HepG2 (cell line): ENCODE measurements at regions not wholly inside any gene's neighbourhood (a gene's known extent, or its start where the extent isn't known, plus 50 kb on each side); places are given as distances from the start of the nearest gene placed in this dataset.

Experiments used
- CSRNP1 ChIP-seq: sonication (generic); formaldehyde crosslinking; IDR thresholded peaks from 2 replicates; pipeline ENCODE4 v1.8.1; 2023; ENCODE audit warnings: mild to moderate bottlenecking, missing genetic modification reagents
- DMTF1 ChIP-seq: sonication (generic); formaldehyde crosslinking; IDR thresholded peaks from 2 replicates; pipeline ENCODE4 v1.4.0; 2020; ENCODE audit warnings: mild to moderate bottlenecking, missing genetic modification reagents
- ELF3 ChIP-seq: IDR thresholded peaks from 2 replicates; pipeline ENCODE4 v1.6.1; 2016; ENCODE audit warnings: missing genetic modification reagents, missing compliant biosample characterization
- ESRRA ChIP-seq: sonication (generic); formaldehyde crosslinking; IDR thresholded peaks from 2 replicates; pipeline ENCODE4 v1.5.1; 2020; ENCODE audit warnings: mild to moderate bottlenecking, low read depth, missing genetic modification reagents
- FOXA1 ChIP-seq, 2 experiments: fragments of 450-650 bp in 1 of 2; sonication (generic) in 1 of 2; formaldehyde crosslinking in 1 of 2; IDR thresholded peaks; 2 replicates each; pipeline versions ENCODE4 v1.4.0 to v1.6.1; 2016 to 2020; ENCODE audit warnings: missing genetic modification reagents in 1 of 2
- GFI1 ChIP-seq: sonication (generic); formaldehyde crosslinking; IDR thresholded peaks from 2 replicates; pipeline ENCODE4 v1.5.0; 2020; ENCODE audit warnings: missing genetic modification reagents, mild to moderate bottlenecking, borderline replicate concordance
- HNRNPLL ChIP-seq: fragments of 200-400 bp; formaldehyde crosslinking; IDR thresholded peaks from 2 replicates; pipeline ENCODE4 v1.6.1; 2017; ENCODE audit warnings: mild to moderate bottlenecking, low read depth, low read length; ENCODE audit not compliant: poor library complexity, severe bottlenecking
- MAZ ChIP-seq, 2 experiments: sonication (generic) in 1 of 2; formaldehyde crosslinking in 1 of 2; IDR thresholded peaks; 2 replicates each; pipeline versions ENCODE4 v1.5.0 to v1.6.1; 2012 to 2020; ENCODE audit warnings: low read depth in 2 of 2, mild to moderate bottlenecking in 2 of 2, borderline replicate concordance in 1 of 2, improper control_type of control experiment in 1 of 2, low read length in 1 of 2, missing genetic modification reagents in 1 of 2, moderate library complexity in 1 of 2
- MBNL3 ChIP-seq: fragments of 250-450 bp; sonication (Bioruptor Pico); conservative IDR thresholded peaks from 2 replicates; pipeline ENCODE4 v1.8.0; 2022; ENCODE audit warnings: mild to moderate bottlenecking, inconsistent platforms
- RFXANK ChIP-seq: IDR thresholded peaks from 2 replicates; pipeline ENCODE4 v1.6.1; 2016
- SMC3 ChIP-seq: IDR thresholded peaks from 2 replicates; pipeline ENCODE4 v1.6.1; 2011; ENCODE audit warnings: low read length, improper control_type of control experiment
- SNAPC5 ChIP-seq: sonication (generic); formaldehyde crosslinking; IDR thresholded peaks from 2 replicates; pipeline ENCODE4 v1.8.1; 2023; ENCODE audit warnings: mild to moderate bottlenecking, missing genetic modification reagents, borderline replicate concordance
- SSRP1 ChIP-seq: IDR thresholded peaks from 2 replicates; pipeline ENCODE4 v1.6.1; 2016; ENCODE audit warnings: control low read depth
- TFDP2 ChIP-seq: sonication (generic); formaldehyde crosslinking; IDR thresholded peaks from 2 replicates; pipeline ENCODE4 v1.4.0; 2020; ENCODE audit warnings: missing genetic modification reagents
- XRCC5 ChIP-seq: fragments of 200-400 bp; formaldehyde crosslinking; optimal IDR thresholded peaks from 2 replicates; pipeline ENCODE3; 2017; ENCODE audit warnings: mild to moderate bottlenecking, low read length
- ZBED4 ChIP-seq: sonication (generic); formaldehyde crosslinking; IDR thresholded peaks from 2 replicates; pipeline ENCODE4 v1.4.0; 2020; ENCODE audit warnings: missing genetic modification reagents, borderline replicate concordance
- ZFP82 ChIP-seq: sonication (generic); formaldehyde crosslinking; IDR thresholded peaks from 2 replicates; pipeline ENCODE4 v1.5.1; 2020; ENCODE audit warnings: mild to moderate bottlenecking, missing genetic modification reagents, borderline replicate concordance
- ZKSCAN5 ChIP-seq: sonication (generic); formaldehyde crosslinking; IDR thresholded peaks from 2 replicates; pipeline ENCODE4 v1.5.1; 2020; ENCODE audit warnings: mild to moderate bottlenecking, missing genetic modification reagents
- ZNF597 ChIP-seq: sonication (generic); formaldehyde crosslinking; IDR thresholded peaks from 2 replicates; pipeline ENCODE4 v1.5.0; 2020; ENCODE audit warnings: missing genetic modification reagents
- ZNF816 ChIP-seq: sonication (generic); formaldehyde crosslinking; IDR thresholded peaks from 2 replicates; pipeline ENCODE4 v1.8.0; 2022; ENCODE audit warnings: missing genetic modification reagents, mild to moderate bottlenecking, borderline replicate concordance

- TF ChIP-seq ZBED4 (no peak), RFXANK (CRISPR knock-in tag) (no peak), SMC3 (peak; percentile 72; the same call in 1 of the 2 replicates), DMTF1 (no peak), ZFP82 (CRISPR knock-in tag) (no peak), ZKSCAN5 (CRISPR knock-in tag) (no peak), GFI1 (no peak), MAZ (IDR thresholded peaks at IDR 0.05; ENCODE audit: borderline replicate concordance, low read depth, low read length) (0 out of 2 replicates have a peak, but pooled peaks have one; percentile 16), MAZ (CRISPR knock-in tag; IDR thresholded peaks at IDR 0.05; ENCODE audit: low read depth) (no peak), FOXA1 (IDR thresholded peaks at IDR 0.05) (no peak), FOXA1 (CRISPR knock-in tag; IDR thresholded peaks at IDR 0.05) (no peak), TFDP2 (CRISPR knock-in tag) (no peak), MBNL3 (CRISPR knock-in tag) (no peak), SSRP1 (CRISPR knock-in tag) (no peak), ZNF816 (CRISPR knock-in tag) (no peak), XRCC5 (peak; percentile 30), HNRNPLL (no peak), ESRRA (CRISPR knock-in tag) (no peak), ELF3 (CRISPR knock-in tag) (peak; percentile 89), ZNF597 (no peak), CSRNP1 (CRISPR knock-in tag) (no peak), SNAPC5 (CRISPR knock-in tag) (no peak)
Observed at GRCh38 chr2:100670232-100670631, 107.4 kb downstream of the PDCL3 start (continued).
